ENCODE measurements at regions not wholly inside any gene's neighbourhood (a gene's known extent, or its start where the extent isn't known, plus 50 kb on each side); places are given as distances from the start of the nearest gene placed in this dataset.
A peak's percentile ranks its signal among the peaks of the same experiment; 100 is the strongest.

GRCh38 chr11:32039149-32039548 lies 51.7 kb upstream of the RCN1 start:
- no peak for DNase-seq (ENCODE audit: low read depth, low spot score)

- DNase-seq (ENCODE audit: low read depth, low spot score): no peak
These were observed 56.2 kb upstream of the RCN1 start for GRCh38 chr11:32034680-32035079.

- DNase-seq (ENCODE audit: low read depth, low spot score): peak; percentile 89
These were observed 56.7 kb upstream of the RCN1 start for GRCh38 chr11:32034149-32034548.

- no peak for DNase-seq (ENCODE audit: low read depth, low spot score)
These were observed 57.4 kb upstream of the RCN1 start for GRCh38 chr11:32033491-32033890.

- DNase-seq (ENCODE audit: low read depth, low spot score): no peak
These were observed 57.8 kb upstream of the RCN1 start for GRCh38 chr11:32033067-32033466.

- no peak for DNase-seq (ENCODE audit: low read depth, low spot score)
These were observed 58.4 kb upstream of the RCN1 start for GRCh38 chr11:32032478-32032877.

- DNase-seq (ENCODE audit: low read depth, low spot score): no peak
These were observed 58.8 kb upstream of the RCN1 start for GRCh38 chr11:32032052-32032451.

GRCh38 chr11:32030875-32031503 lies 59.9 kb upstream of the RCN1 start:
- DNase-seq (ENCODE audit: low read depth, low spot score): no peak

- no peak for DNase-seq (ENCODE audit: low read depth, low spot score)
These were observed 61.2 kb upstream of the RCN1 start for GRCh38 chr11:32029721-32030120.

- no peak for DNase-seq (ENCODE audit: low read depth, low spot score)
These were observed 62.7 kb upstream of the RCN1 start for GRCh38 chr11:32028201-32028600.

- no peak for DNase-seq (ENCODE audit: low read depth, low spot score)
These were observed 64.1 kb upstream of the RCN1 start for GRCh38 chr11:32026766-32027165.

GRCh38 chr11:32024948-32025347 lies 65.9 kb upstream of the RCN1 start:
- no peak for DNase-seq (ENCODE audit: low read depth, low spot score)

- peak; percentile 43 for DNase-seq (ENCODE audit: low read depth, low spot score)
These were observed 67.2 kb upstream of the RCN1 start for GRCh38 chr11:32023370-32024305.

GRCh38 chr11:32018672-32019071 lies 72.2 kb upstream of the RCN1 start:
- DNase-seq (ENCODE audit: low read depth, low spot score): no peak

- no peak for DNase-seq (ENCODE audit: low read depth, low spot score)
These were observed 74.8 kb upstream of the RCN1 start for GRCh38 chr11:32016111-32016510.

- peak; percentile 32 for DNase-seq (ENCODE audit: low read depth, low spot score)
These were observed 75.4 kb upstream of the RCN1 start for GRCh38 chr11:32015427-32015826.

- no peak for DNase-seq (ENCODE audit: low read depth, low spot score)
These were observed 77.3 kb upstream of the RCN1 start for GRCh38 chr11:32013603-32014002.

- no peak for DNase-seq (ENCODE audit: low read depth, low spot score)
These were observed 78.8 kb upstream of the RCN1 start for GRCh38 chr11:32012049-32012448.

- DNase-seq (ENCODE audit: low read depth, low spot score): no peak
These were observed 81.9 kb upstream of the RCN1 start for GRCh38 chr11:32008880-32009551.

GRCh38 chr11:32006799-32007388 lies 84.0 kb upstream of the RCN1 start:
- DNase-seq (ENCODE audit: low read depth, low spot score): peak; percentile 76

- DNase-seq (ENCODE audit: low read depth, low spot score): peak; percentile 50
These were observed 85.0 kb upstream of the RCN1 start for GRCh38 chr11:32005786-32006416.

- DNase-seq (ENCODE audit: low read depth, low spot score): no peak
These were observed 87.5 kb upstream of the RCN1 start for GRCh38 chr11:32003335-32003734.

Measured in astrocyte of the hippocampus (primary cell).